Neural progenitor cell (in vitro differentiated cells): ENCODE measurements at regions not wholly inside any gene's neighbourhood (a gene's known extent, or its start where the extent isn't known, plus 50 kb on each side); places are given as distances from the start of the nearest gene placed in this dataset.

Experiments
- CTCF ChIP-seq: fragments of 200-600 bp; sonication (generic); IDR thresholded peaks from 2 replicates; pipeline ENCODE4 v1.5.1; 2017; ENCODE audit warnings: antibody characterized with exemption, mild to moderate bottlenecking
- EZH2 ChIP-seq: fragments of 200-600 bp; sonication (generic); IDR thresholded peaks from 2 replicates; pipeline ENCODE4 v1.6.1; 2017; ENCODE audit warnings: antibody characterized with exemption, mild to moderate bottlenecking, moderate library complexity
- EZH2phosphoT487 ChIP-seq: fragments of 200-600 bp; sonication (generic); IDR thresholded peaks from 2 replicates; pipeline ENCODE4 v1.6.1; 2017; ENCODE audit warnings: antibody characterized with exemption

GRCh38 chr4:30402276-30402675 is 317.9 kb upstream of the PCDH7 start:
- TF ChIP-seq CTCF (no peak), EZH2 (no peak), EZH2phosphoT487 (no peak)
